ENCODE measurements at regions not wholly inside any gene's neighbourhood (a gene's known extent, or its start where the extent isn't known, plus 50 kb on each side); places are given as distances from the start of the nearest gene placed in this dataset.

DNA sequence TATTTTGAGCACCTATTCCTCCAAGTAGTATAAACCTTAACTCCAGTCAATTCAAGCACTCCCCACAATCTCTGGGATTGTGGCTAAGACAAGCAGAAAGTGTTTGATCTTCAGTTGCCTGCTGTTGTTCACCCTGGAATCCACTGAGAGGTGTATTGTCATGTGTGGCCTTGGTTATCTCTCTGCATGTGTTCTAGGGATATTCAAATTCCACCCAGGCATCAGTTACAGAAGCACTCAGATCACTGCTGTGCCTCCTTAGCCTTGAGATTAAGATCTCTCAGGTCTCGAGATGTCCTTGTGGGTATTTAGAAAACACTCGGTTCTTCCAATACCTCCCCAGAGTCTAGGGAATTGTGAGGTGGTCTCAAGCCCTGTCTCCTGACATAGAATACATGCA, 213.3 kb downstream of the SMARCA1 start:
- TF ChIP-seq EZH2 (IDR thresholded peaks at IDR 0.05) (no peak), FOXP2 (optimal IDR thresholded peaks at IDR 0.05; ENCODE audit: control extremely low read depth, extremely low read length, insufficient read depth) (no peak), POLR2AphosphoS5 (IDR thresholded peaks at IDR 0.05; ENCODE audit: borderline replicate concordance, low read depth, low read length) (no peak)

All from SK-N-MC (cell line).